ENCODE measurements at regions not wholly inside any gene's neighbourhood (a gene's known extent, or its start where the extent isn't known, plus 50 kb on each side); places are given as distances from the start of the nearest gene placed in this dataset.

DNA sequence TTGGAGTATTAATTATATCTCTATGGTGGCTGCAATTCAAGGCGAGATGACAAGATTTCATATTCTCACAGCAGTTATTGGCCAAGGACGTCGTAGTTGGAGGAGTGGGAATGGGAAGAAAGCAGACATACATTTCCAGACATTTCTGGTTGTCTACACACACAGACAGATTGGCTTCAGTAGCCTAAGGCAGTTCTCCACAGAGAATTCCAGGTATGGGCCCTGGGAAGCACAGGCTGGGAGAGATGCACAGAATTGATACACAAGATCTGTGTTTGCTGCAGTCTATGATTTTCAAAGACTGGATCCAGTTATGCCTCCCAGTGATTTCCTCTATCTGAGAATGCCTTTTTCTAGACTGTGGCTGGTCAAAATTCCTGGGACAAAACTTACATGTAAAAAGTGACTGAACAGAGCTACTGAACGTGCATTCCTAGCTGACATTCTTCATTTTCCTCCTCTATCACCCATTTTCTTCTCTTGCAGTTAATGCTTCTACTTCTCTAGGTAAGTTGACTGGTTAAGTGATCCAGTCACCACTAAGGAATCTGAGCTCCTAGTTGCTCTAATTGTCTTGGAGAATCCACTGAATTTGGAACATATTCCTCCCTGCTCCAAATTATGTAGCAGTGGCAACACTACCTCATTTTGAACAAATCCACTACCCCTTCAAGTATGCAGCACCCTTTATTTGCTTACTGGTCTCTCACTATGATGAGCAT, 386.7 kb upstream of the CDH7 start:
- Histone ChIP-seq H3K9ac (ENCODE audit: low read depth in 2 of 2, low read length in 2 of 2) (no peak overlapping the region), H3K9me3 (no peaks in the 10 kb centered on the region), H3K4me1 (no peaks in the 10 kb centered on the region), H3K27me3 (no peaks in the 10 kb centered on the region), H3K36me3 (no peaks in the 10 kb centered on the region), H3K27ac (no peak overlapping the region), H3K4me3 (no peak overlapping the region)
- DNase-seq: no peak
- intact Hi-C loops (cut with DNase I): no loop called here
- TF ChIP-seq, protein P1, sequence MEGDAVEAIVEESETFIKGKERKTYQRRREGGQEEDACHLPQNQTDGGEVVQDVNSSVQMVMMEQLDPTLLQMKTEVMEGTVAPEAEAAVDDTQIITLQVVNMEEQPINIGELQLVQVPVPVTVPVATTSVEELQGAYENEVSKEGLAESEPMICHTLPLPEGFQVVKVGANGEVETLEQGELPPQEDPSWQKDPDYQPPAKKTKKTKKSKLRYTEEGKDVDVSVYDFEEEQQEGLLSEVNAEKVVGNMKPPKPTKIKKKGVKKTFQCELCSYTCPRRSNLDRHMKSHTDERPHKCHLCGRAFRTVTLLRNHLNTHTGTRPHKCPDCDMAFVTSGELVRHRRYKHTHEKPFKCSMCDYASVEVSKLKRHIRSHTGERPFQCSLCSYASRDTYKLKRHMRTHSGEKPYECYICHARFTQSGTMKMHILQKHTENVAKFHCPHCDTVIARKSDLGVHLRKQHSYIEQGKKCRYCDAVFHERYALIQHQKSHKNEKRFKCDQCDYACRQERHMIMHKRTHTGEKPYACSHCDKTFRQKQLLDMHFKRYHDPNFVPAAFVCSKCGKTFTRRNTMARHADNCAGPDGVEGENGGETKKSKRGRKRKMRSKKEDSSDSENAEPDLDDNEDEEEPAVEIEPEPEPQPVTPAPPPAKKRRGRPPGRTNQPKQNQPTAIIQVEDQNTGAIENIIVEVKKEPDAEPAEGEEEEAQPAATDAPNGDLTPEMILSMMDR (IDR thresholded peaks at IDR 0.05): no peak

DNA sequence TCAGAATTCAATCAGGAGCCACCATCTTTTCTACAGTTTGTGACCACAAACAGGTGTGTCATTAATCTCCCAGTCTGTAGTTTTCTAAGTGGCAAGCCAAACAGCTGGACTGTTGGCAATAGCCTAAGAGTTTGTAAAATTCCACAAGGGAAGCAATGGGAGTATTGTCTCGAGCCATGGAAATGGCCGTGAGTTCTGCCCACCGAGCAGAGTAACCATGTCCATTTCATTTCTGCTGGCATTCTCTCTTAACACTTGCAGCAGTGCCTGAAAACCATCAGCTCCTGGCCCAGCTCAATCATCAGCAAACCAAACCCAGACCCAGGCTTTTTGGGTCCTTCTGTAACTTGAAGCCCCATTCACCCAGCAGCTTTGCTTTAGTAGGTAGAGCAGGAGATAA, 387.8 kb upstream of the CDH7 start:
- Histone ChIP-seq H3K4me1 (no peaks in the 10 kb centered on the region), H3K9ac (ENCODE audit: low read depth in 2 of 2, low read length in 2 of 2) (no peak overlapping the region), H3K36me3 (no peaks in the 10 kb centered on the region), H3K9me3 (no peaks in the 10 kb centered on the region), H3K4me3 (no peak overlapping the region), H3K27ac (no peak overlapping the region), H3K27me3 (no peaks in the 10 kb centered on the region)
- TF ChIP-seq, protein P1 (IDR thresholded peaks at IDR 0.05): no peak
- no peak for DNase-seq
- intact Hi-C loops (cut with DNase I): no loop called here

DNA sequence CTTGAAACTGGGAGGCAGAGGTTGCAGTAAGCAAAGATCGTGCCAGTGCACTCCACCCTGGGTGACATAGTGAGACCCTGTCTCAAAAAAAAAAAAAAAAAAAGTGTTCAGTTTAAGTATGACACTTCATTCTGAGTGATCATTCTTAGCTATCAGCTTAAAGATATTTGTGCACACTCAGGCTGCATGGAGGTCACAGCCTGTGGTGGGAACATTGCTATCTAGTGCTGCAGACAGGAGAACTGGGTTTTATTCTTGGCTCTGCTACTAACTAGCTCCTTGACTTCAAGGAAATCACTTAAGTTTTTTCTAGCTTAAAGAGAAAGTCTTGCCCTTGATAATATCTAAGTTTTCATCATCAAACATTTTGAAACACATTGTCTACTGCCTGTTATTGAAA, 391.3 kb upstream of the CDH7 start:
- H3K27ac ChIP-seq: no peak overlapping the region
- H3K27me3 ChIP-seq: no peaks in the 10 kb centered on the region
- H3K9ac ChIP-seq (ENCODE audit: low read depth in 2 of 2, low read length in 2 of 2): no peak overlapping the region
- intact Hi-C loops (cut with DNase I): no loop called here
- no peaks in the 10 kb centered on the region for H3K9me3 ChIP-seq
- H3K36me3 ChIP-seq: no peaks in the 10 kb centered on the region
- TF ChIP-seq, protein P1 (IDR thresholded peaks at IDR 0.05): no peak
- no peak overlapping the region for H3K4me3 ChIP-seq
- no peaks in the 10 kb centered on the region for H3K4me1 ChIP-seq
- DNase-seq: no peak

DNA sequence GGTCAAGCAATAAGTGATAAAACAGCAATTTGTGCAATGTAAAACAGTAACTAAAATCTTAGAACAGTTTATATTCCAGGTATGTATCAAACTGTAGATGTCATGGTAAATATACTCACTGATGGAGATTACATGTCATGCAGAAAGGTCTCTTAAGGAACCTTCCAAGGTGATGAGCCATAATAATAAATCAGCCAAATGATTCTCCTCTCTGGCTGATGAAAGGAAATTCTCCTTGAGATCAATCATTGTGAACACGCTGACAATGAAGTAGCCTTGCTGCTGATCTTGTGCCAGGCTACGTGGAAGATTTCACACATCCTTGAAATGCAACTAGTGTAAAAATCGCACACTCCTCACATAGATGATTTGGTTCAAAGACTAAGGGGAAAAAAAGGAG, 392.5 kb upstream of the CDH7 start:
- no peak for DNase-seq
- no peaks in the 10 kb centered on the region for H3K27me3 ChIP-seq
- no peak overlapping the region for H3K27ac ChIP-seq
- intact Hi-C loops (cut with DNase I): no loop called here
- no peak overlapping the region for H3K4me3 ChIP-seq
- H3K9me3 ChIP-seq: no peaks in the 10 kb centered on the region
- no peaks in the 10 kb centered on the region for H3K4me1 ChIP-seq
- no peaks in the 10 kb centered on the region for H3K36me3 ChIP-seq
- TF ChIP-seq, protein P1 (IDR thresholded peaks at IDR 0.05): no peak
- no peak overlapping the region for H3K9ac ChIP-seq (ENCODE audit: low read depth in 2 of 2, low read length in 2 of 2)

DNA sequence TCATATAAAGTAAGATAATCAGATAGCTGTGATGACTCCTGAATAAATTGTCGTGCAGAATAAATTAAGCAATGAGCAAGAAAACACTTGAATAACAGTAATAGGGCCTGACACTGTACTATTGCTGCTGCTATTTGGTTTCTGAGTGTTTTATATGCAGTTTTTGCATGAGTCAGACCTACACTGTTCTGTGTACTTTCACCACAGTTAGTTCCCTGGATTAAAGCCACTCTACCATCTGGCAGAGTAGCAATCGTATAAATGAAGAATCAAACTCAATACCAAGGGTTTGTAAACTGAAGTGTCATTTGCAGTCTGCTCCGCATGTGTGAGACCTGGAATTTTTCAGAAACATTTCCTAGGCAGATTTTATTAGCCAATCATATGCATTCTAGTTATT, 398.6 kb upstream of the CDH7 start:
- intact Hi-C loops (cut with DNase I): no loop called here
- no peaks in the 10 kb centered on the region for H3K4me1 ChIP-seq
- TF ChIP-seq, protein P1 (IDR thresholded peaks at IDR 0.05): no peak
- no peaks in the 10 kb centered on the region for H3K36me3 ChIP-seq
- H3K9ac ChIP-seq (ENCODE audit: low read depth in 2 of 2, low read length in 2 of 2): no peak overlapping the region
- no peak overlapping the region for H3K4me3 ChIP-seq
- no peaks in the 10 kb centered on the region for H3K27me3 ChIP-seq
- H3K9me3 ChIP-seq: no peaks in the 10 kb centered on the region
- no peak for DNase-seq
- H3K27ac ChIP-seq: no peak overlapping the region

Data from colonic mucosa (tissue), 4 donors.